CD4-positive, alpha-beta T cell (primary cell): ENCODE measurements at regions not wholly inside any gene's neighbourhood (a gene's known extent, or its start where the extent isn't known, plus 50 kb on each side); places are given as distances from the start of the nearest gene placed in this dataset.

Source experiments
- ATAC-seq: fragments of 200-7000 bp; cut with Tn5 transposase; one replicate; pipeline ENCODE4 v1.10.0; 2022; ENCODE audit warnings: mild to moderate bottlenecking; ENCODE audit not compliant: poor library complexity
- CTCF ChIA-PET: fragments of 350-600 bp; sonication (Branson Sonifier 250); formaldehyde crosslinking; loops from one replicate; lab custom pipeline; 2021; ENCODE audit warnings: antibody characterized with exemption, inconsistent platforms; lab: Charles Lee
- POLR2A ChIA-PET: fragments of 350-600 bp; sonication (Branson Sonifier 250); formaldehyde crosslinking; loops from one replicate; lab custom pipeline; 2021; ENCODE audit warnings: antibody characterized with exemption, inconsistent platforms; lab: Charles Lee
- DNase-seq, 14 experiments: peaks; one replicate each; pipeline ENCODE4 v3.0.0-alpha.2; 2013 to 2020; ENCODE audit warnings: mixed read lengths in 2 of 14
- H3K27ac ChIP-seq, 2 donors: one replicate each; pipeline versions ENCODE4 v1.5.1 to v1.7.0; 2013; ENCODE audit warnings: low read length in 2 of 2, low read depth in 1 of 2, mild to moderate bottlenecking in 1 of 2
- H3K27me3 ChIP-seq, 2 experiments: 1 replicate in 1 of 2; 2 replicates in 1 of 2; pipeline versions ENCODE4 v1.6.1 to v1.7.0; 2013; ENCODE audit warnings: low read length in 2 of 2, control low read depth in 1 of 2, mild to moderate bottlenecking in 1 of 2, moderate library complexity in 1 of 2; ENCODE audit not compliant: insufficient read depth in 2 of 2, control insufficient read depth in 1 of 2
- H3K36me3 ChIP-seq: one replicate; pipeline ENCODE4 v1.6.1; 2013; ENCODE audit warnings: low read length, control low read depth; ENCODE audit not compliant: insufficient read depth
- H3K4me1 ChIP-seq: one replicate; pipeline ENCODE4 v1.6.1; 2013; ENCODE audit warnings: low read length, control low read depth; ENCODE audit not compliant: insufficient read depth
- H3K4me3 ChIP-seq: one replicate; pipeline ENCODE4 v1.5.1; 2013; ENCODE audit warnings: mild to moderate bottlenecking, low read length, moderate library complexity
- H3K9me3 ChIP-seq, 2 experiments: 1 replicate in 1 of 2; 2 replicates in 1 of 2; pipeline versions ENCODE4 v1.6.1 to v1.7.0; 2013; ENCODE audit warnings: low read length in 2 of 2, mild to moderate bottlenecking in 2 of 2, control low read depth in 1 of 2, moderate library complexity in 1 of 2; ENCODE audit not compliant: control insufficient read depth in 1 of 2, insufficient read depth in 1 of 2
- H3K27ac Mint-ChIP-seq: one replicate; pipeline ENCODE4 v1.8.0; 2020; ENCODE audit warnings: mixed read lengths
- H3K27me3 Mint-ChIP-seq: one replicate; pipeline ENCODE4 v1.8.0; 2021; ENCODE audit warnings: mixed read lengths
- H3K36me3 Mint-ChIP-seq: one replicate; pipeline ENCODE4 v1.8.0; 2021; ENCODE audit warnings: low read depth, mixed read lengths
- H3K4me1 Mint-ChIP-seq: one replicate; pipeline ENCODE4 v1.8.0; 2021; ENCODE audit warnings: low read depth, mixed read lengths
- H3K4me3 Mint-ChIP-seq: one replicate; pipeline ENCODE4 v1.8.0; 2020; ENCODE audit warnings: mild to moderate bottlenecking, mixed read lengths
- H3K9me3 Mint-ChIP-seq: one replicate; pipeline ENCODE4 v1.8.0; 2020; ENCODE audit warnings: mixed read lengths
- intact Hi-C, 2 experiments: fragments of 100-400 bp; cut with DNase I in 1 of 2; cut with micrococcal nuclease in 1 of 2; formaldehyde crosslinking; loops; one replicate each; pipeline versions ENCODE4 v1.15.1 to v1.9.0; 2023 to 2025; cut with DNase I, micrococcal nuclease
- TF ChIP-seq, protein P1 (sequence below): fragments of 200-600 bp; IDR thresholded peaks from one replicate; pipeline ENCODE4 v1.8.0; 2022; ENCODE audit warnings: antibody characterized with exemption, mild to moderate bottlenecking

DNA sequence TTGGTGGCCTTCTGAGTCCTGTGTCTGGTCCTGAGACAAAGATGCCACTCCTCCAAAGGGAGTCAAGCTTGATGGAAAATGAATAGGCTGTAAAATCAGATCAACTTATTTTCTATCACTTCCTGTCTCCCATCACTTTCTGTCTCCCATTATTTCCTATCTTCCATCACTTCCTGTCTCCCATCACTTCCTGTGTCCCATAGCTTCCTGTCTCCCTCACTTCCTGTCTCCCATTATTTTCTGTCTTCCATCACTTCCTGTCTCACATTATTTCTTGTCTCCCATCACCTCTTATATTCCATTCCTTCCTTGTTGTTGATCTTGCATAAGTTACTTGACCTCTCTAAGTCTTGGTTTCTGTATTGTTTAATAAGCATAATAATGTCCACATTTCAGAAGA lies 418.5 kb upstream of the EEF2KMT start:
- no peak overlapping the region for H3K27ac Mint-ChIP-seq

DNA sequence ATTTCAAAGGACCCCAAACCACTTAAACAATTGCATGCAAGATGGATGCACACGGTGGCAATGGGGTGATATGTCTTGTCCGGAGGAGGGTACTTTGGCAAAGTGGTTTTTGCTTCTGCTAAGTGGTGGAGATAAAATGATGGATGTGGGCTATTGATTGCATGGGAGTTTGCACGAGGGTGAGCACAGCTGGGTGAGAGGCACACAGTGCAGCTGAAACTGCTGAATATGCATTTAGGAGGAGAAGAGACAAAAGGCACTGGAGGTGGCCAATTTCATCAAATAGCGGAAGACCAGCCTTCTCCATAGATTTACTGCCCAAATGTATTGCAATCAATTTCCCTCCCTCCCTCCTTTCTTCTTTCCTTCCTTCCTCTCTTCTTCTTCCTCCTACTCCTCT lies 414.4 kb upstream of the EEF2KMT start:
- ChIA-PET POLR2A (no interaction called here), CTCF (no interaction called here)
- Histone ChIP-seq H3K27ac (no peak overlapping the region), H3K4me3 (no peak overlapping the region), H3K9me3 (peaks cover 0 to 21% of the 10 kb centered on the region in 2 experiments), H3K27me3 (no peaks in the 10 kb centered on the region), H3K4me1 (no peaks in the 10 kb centered on the region), H3K36me3 (no peaks in the 10 kb centered on the region)
- Mint-ChIP-seq H3K9me3 (peaks cover 4% of the 10 kb centered on the region), H3K4me1 (no peaks in the 10 kb centered on the region), H3K4me3 (no peak overlapping the region), H3K27me3 (peaks cover 9% of the 10 kb centered on the region), H3K36me3 (no peaks in the 10 kb centered on the region), H3K27ac (no peak overlapping the region)
- DNase-seq (no peak), ATAC-seq (no peak)
- TF ChIP-seq, protein P1, sequence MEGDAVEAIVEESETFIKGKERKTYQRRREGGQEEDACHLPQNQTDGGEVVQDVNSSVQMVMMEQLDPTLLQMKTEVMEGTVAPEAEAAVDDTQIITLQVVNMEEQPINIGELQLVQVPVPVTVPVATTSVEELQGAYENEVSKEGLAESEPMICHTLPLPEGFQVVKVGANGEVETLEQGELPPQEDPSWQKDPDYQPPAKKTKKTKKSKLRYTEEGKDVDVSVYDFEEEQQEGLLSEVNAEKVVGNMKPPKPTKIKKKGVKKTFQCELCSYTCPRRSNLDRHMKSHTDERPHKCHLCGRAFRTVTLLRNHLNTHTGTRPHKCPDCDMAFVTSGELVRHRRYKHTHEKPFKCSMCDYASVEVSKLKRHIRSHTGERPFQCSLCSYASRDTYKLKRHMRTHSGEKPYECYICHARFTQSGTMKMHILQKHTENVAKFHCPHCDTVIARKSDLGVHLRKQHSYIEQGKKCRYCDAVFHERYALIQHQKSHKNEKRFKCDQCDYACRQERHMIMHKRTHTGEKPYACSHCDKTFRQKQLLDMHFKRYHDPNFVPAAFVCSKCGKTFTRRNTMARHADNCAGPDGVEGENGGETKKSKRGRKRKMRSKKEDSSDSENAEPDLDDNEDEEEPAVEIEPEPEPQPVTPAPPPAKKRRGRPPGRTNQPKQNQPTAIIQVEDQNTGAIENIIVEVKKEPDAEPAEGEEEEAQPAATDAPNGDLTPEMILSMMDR = no peak
- intact Hi-C loops = no loop called here

More for the DNA sequence above, 418.5 kb upstream of the EEF2KMT start:
- DNase-seq = no peak
- no peaks in the 10 kb centered on the region for H3K4me1 ChIP-seq
- intact Hi-C loops = no loop called here
- Mint-ChIP-seq H3K4me3 (no peak overlapping the region), H3K27me3 (peaks cover 9% of the 10 kb centered on the region), H3K4me1 (no peaks in the 10 kb centered on the region), H3K9me3 (peaks cover 4% of the 10 kb centered on the region), H3K36me3 (no peaks in the 10 kb centered on the region)
- TF ChIP-seq, protein P1 = no peak
- ChIA-PET CTCF (no interaction called here), POLR2A (no interaction called here)
- no peak overlapping the region for H3K4me3 ChIP-seq
- ATAC-seq = no peak
- no peaks in the 10 kb centered on the region for H3K27me3 ChIP-seq
- no peaks in the 10 kb centered on the region for H3K36me3 ChIP-seq
- peaks cover 0 to 3% of the 10 kb centered on the region in 2 experiments for H3K9me3 ChIP-seq
- H3K27ac ChIP-seq = no peak overlapping the region

DNA sequence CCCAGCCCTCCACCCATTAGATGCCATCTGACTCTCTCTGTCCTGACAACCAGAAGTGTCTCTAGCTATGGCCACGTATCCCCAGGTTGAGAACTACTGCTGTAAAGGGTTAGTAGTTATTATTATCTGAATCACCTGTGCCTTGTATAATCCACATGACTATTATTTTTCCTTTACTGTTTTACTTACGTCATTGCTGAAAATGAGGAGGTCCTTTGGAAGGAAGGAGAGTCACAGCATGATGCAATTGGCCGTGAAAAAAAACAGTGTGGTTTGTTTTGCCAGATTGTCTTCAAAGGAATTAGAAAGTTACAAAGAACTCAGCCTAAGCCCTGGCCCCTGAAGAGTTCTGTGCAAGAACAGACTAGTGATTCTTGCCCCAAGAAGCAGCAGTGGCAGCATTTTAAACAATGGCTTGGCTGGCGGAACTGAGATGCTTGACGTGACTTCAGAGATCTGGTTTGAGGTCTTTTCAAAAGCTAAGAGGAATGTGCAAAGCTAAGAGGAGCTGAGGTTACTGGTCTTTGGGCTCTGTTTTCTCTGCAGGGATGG lies 413.3 kb upstream of the EEF2KMT start:
- CTCF ChIA-PET = no interaction called here
- H3K36me3 Mint-ChIP-seq = no peaks in the 10 kb centered on the region
- Histone ChIP-seq H3K4me3 (no peak overlapping the region), H3K36me3 (no peaks in the 10 kb centered on the region), H3K27ac (no peak overlapping the region), H3K4me1 (no peaks in the 10 kb centered on the region), H3K9me3 (peaks cover 0 to 21% of the 10 kb centered on the region in 2 experiments), H3K27me3 (no peaks in the 10 kb centered on the region)
- TF ChIP-seq, protein P1 = no peak
- H3K4me1 Mint-ChIP-seq = no peaks in the 10 kb centered on the region
- H3K27me3 Mint-ChIP-seq = peaks cover 9% of the 10 kb centered on the region
- H3K4me3 Mint-ChIP-seq = no peak overlapping the region
- peaks cover 2% of the 10 kb centered on the region for H3K9me3 Mint-ChIP-seq
- ATAC-seq (no peak), DNase-seq (no peak)
- no peak overlapping the region for H3K27ac Mint-ChIP-seq
- intact Hi-C loops = no loop called here
- POLR2A ChIA-PET = no interaction called here
